K562 (cell line): ENCODE measurements at regions not wholly inside any gene's neighbourhood (a gene's known extent, or its start where the extent isn't known, plus 50 kb on each side); places are given as distances from the start of the nearest gene placed in this dataset.

Source experiments
- ATAC-seq: fragments of 200-7000 bp; cut with Tn5 transposase; 3 replicates; pipeline ENCODE4 v1.9.1; 2020; ENCODE audit warnings: moderate library complexity
- BruUV-seq: library from RNA; stranded (reverse); fragments of 400-500 nt; replicated peaks from 2 replicates; lab custom pipeline; 2021; lab: Mats Ljungman, UMichigan
- CTCF ChIA-PET: fragments of 300-600 bp; formaldehyde crosslinking; extraction: SDS; loops from one replicate; lab custom pipeline; 2021; ENCODE audit warnings: low intra/inter-chr PET ratio; lab: Yijun Ruan, JAX
- POLR2A ChIA-PET: fragments of 300-600, 350-650 bp; sonication (Branson Sonifier 250); formaldehyde crosslinking; extraction: SDS; loops from one replicate; lab custom pipeline; 2021; ENCODE audit warnings: antibody characterized with exemption, inconsistent platforms; lab: Yijun Ruan, JAX
- DNase-seq, 4 experiments: peaks; one replicate each; pipeline versions ENCODE4 v3.0.0 to v3.0.0-alpha.2; 2011 to 2018; ENCODE audit warnings: low spot score in 3 of 4, mixed read lengths in 3 of 4; ENCODE audit errors: extremely low read depth in 1 of 4
- FAIRE-seq: peaks from 2 replicates; lab custom pipeline; 2011; peaks lifted over from hg19 to GRCh38; lab: Jason Lieb, UNC
- H2AFZ ChIP-seq: 2 replicates; pipeline ENCODE4 v1.6.0; 2011; ENCODE audit warnings: low read depth, low read length, control low read depth, inconsistent platforms
- H3K27ac ChIP-seq: fragments of 200-600 bp; 3 replicates; pipeline ENCODE4 v1.8.0; 2011; ENCODE audit warnings: low read depth, mild to moderate bottlenecking, control low read depth, inconsistent platforms, low read length, moderate library complexity, mixed read lengths; ENCODE audit errors: extremely low read depth
- H3K27me3 ChIP-seq, 2 experiments: fragments of 300-600 bp in 1 of 2; 2 replicates in 1 of 2; 3 replicates in 1 of 2; pipeline versions ENCODE4 v1.6.0 to v1.8.0; 2011; ENCODE audit warnings: inconsistent platforms in 2 of 2, low read length in 2 of 2, mild to moderate bottlenecking in 1 of 2, mixed read lengths in 1 of 2, moderate library complexity in 1 of 2; ENCODE audit not compliant: control insufficient read depth in 2 of 2, insufficient read depth in 2 of 2
- H3K36me3 ChIP-seq: fragments of 300-600 bp; 3 replicates; pipeline ENCODE4 v1.8.0; 2011; ENCODE audit warnings: mild to moderate bottlenecking, low read length, inconsistent platforms; ENCODE audit not compliant: control insufficient read depth, insufficient read depth
- H3K4me1 ChIP-seq, 2 experiments: fragments of 200-600 bp in 1 of 2; replicated peaks in 1 of 2; 2 replicates in 1 of 2; 3 replicates in 1 of 2; pipeline versions ENCODE4 v1.5.1 to v1.8.0; 2011; ENCODE audit warnings: inconsistent platforms in 2 of 2, low read length in 2 of 2, mild to moderate bottlenecking in 1 of 2, mixed read lengths in 1 of 2, moderate library complexity in 1 of 2; ENCODE audit not compliant: control insufficient read depth in 2 of 2, insufficient read depth in 2 of 2
- H3K4me2 ChIP-seq: 2 replicates; pipeline ENCODE4 v1.6.1; 2011; ENCODE audit warnings: low read length, control low read depth, inconsistent platforms, mixed read lengths; ENCODE audit not compliant: insufficient read depth
- H3K4me3 ChIP-seq: fragments of 200-600 bp; sonication (generic), shearing (Covaris generic); 2 replicates; pipeline ENCODE4 v1.5.1; 2016; ENCODE audit warnings: control low read depth, inconsistent platforms
- H3K79me2 ChIP-seq: fragments of 200-600 bp; 3 replicates; pipeline ENCODE4 v1.8.0; 2011; ENCODE audit warnings: low read length, inconsistent platforms; ENCODE audit not compliant: control insufficient read depth, insufficient read depth
- H3K9ac ChIP-seq, 2 experiments: 2 replicates each; pipeline versions ENCODE4 v1.6.0 to v1.6.1; 2011; ENCODE audit warnings: low read depth in 2 of 2, low read length in 2 of 2, control low read depth in 1 of 2, inconsistent platforms in 1 of 2, mild to moderate bottlenecking in 1 of 2, mixed read lengths in 1 of 2; ENCODE audit not compliant: insufficient read depth in 1 of 2
- H3K9me1 ChIP-seq: one replicate; pipeline ENCODE4 v1.6.0; 2011; ENCODE audit warnings: inconsistent platforms, mild to moderate bottlenecking, low read length, moderate library complexity; ENCODE audit not compliant: control insufficient read depth, insufficient read depth
- H3K9me3 ChIP-seq: replicated peaks from 2 replicates; pipeline ENCODE4 v1.5.1; 2011; ENCODE audit warnings: low read depth, low read length, inconsistent platforms; ENCODE audit not compliant: control insufficient read depth, insufficient read depth
- H4K20me1 ChIP-seq: replicated peaks from 2 replicates; pipeline ENCODE4 v1.6.1; 2011; ENCODE audit warnings: low read length, inconsistent platforms, mixed read lengths; ENCODE audit not compliant: control insufficient read depth, insufficient read depth
- CBX8 ChIP-seq: fragments of 200-600 bp; sonication (generic); IDR thresholded peaks from 2 replicates; pipeline ENCODE4 v1.6.1; 2012; ENCODE audit warnings: borderline replicate concordance, mixed run types, low read depth, mild to moderate bottlenecking, moderate library complexity, mixed read lengths, low read length, control low read depth, inconsistent platforms; ENCODE audit not compliant: poor library complexity, severe bottlenecking; ENCODE audit errors: extremely low read depth
- CTBP1 ChIP-seq: fragments of 450-650 bp; IDR thresholded peaks from 2 replicates; pipeline ENCODE4 v1.6.1; 2016; ENCODE audit warnings: borderline replicate concordance
- E2F1 ChIP-seq: sonication (generic); formaldehyde crosslinking; IDR thresholded peaks from 2 replicates; pipeline ENCODE4 v1.8.1; 2023; ENCODE audit warnings: mild to moderate bottlenecking, missing genetic modification reagents, moderate library complexity
- FUS ChIP-seq: fragments of 200-400 bp; formaldehyde crosslinking; optimal IDR thresholded peaks from 2 replicates; pipeline ENCODE3; 2017; ENCODE audit warnings: low read depth, low read length
- HMGN3 ChIP-seq: IDR thresholded peaks from 2 replicates; pipeline ENCODE4 v1.6.1; 2011; ENCODE audit warnings: borderline replicate concordance, low read depth, mild to moderate bottlenecking, mixed read lengths, low read length; ENCODE audit not compliant: insufficient read length; ENCODE audit errors: extremely low read depth
- LCOR ChIP-seq: sonication (generic); formaldehyde crosslinking; IDR thresholded peaks from 2 replicates; pipeline ENCODE4 v1.8.0; 2022; ENCODE audit warnings: mild to moderate bottlenecking, missing genetic modification reagents
- MNT ChIP-seq, 2 experiments: fragments of 450-650 bp; conservative IDR thresholded peaks; 2 replicates each; pipeline ENCODE4 v1.6.1; 2017; ENCODE audit warnings: mild to moderate bottlenecking in 2 of 2, moderate library complexity in 2 of 2
- OTX1 ChIP-seq: fragments of 450-650 bp; formaldehyde crosslinking; IDR thresholded peaks from 2 replicates; pipeline ENCODE4 v1.4.0; 2022; ENCODE audit warnings: mild to moderate bottlenecking
- PATZ1 ChIP-seq: fragments of 250-450 bp; sonication (Bioruptor Pico); IDR thresholded peaks from 2 replicates; pipeline ENCODE4 v1.5.0; 2020; ENCODE audit warnings: mild to moderate bottlenecking, borderline replicate concordance
- RHOXF2B ChIP-seq: fragments of 250-450 bp; sonication (Bioruptor Pico); conservative IDR thresholded peaks from 2 replicates; pipeline ENCODE4 v1.5.1; 2021
- RREB1 ChIP-seq: fragments of 250-450 bp; sonication (Bioruptor Pico); IDR thresholded peaks from 2 replicates; pipeline ENCODE4 v1.4.0; 2020
- SOX6 ChIP-seq: fragments of 450-650 bp; IDR thresholded peaks from 2 replicates; pipeline ENCODE4 v1.6.1; 2014; ENCODE audit warnings: mild to moderate bottlenecking
- ZNF431 ChIP-seq: sonication (generic); formaldehyde crosslinking; IDR thresholded peaks from 2 replicates; pipeline ENCODE4 v1.8.0; 2022; ENCODE audit warnings: mild to moderate bottlenecking, missing genetic modification reagents
- in situ Hi-C: fragments of 300-500 bp; cut with MboI; formaldehyde crosslinking; loops from 4 replicates; pipeline ENCODE4 v1.15.0; 2018; ENCODE audit warnings: inconsistent platforms, mixed read lengths
- intact Hi-C: fragments of 100-400 bp; cut with micrococcal nuclease; formaldehyde crosslinking; loops from 2 replicates; pipeline ENCODE4 v1.14.2; 2022

GRCh38 chr5:163889369-163889768, 383.9 kb downstream of the MAT2B start:
- in situ Hi-C loops (no loop called here), intact Hi-C loops (no loop called here)
- Histone ChIP-seq H3K4me2 (no peak overlapping the region), H3K36me3 (no peaks in the 10 kb centered on the region), H3K79me2 (no peaks in the 10 kb centered on the region), H2AFZ (no peak overlapping the region), H3K4me1 (no peaks in the 10 kb centered on the region), H3K27ac (no peak overlapping the region), H3K27me3 (no peaks in the 10 kb centered on the region), H3K9ac (no peak overlapping the region), H3K4me3 (no peak overlapping the region), H3K9me3 (no peaks in the 10 kb centered on the region), H4K20me1 (no peaks in the 10 kb centered on the region), H3K9me1 (no peaks in the 10 kb centered on the region)
- BruUV-seq, result no TSS peak
- POLR2A ChIA-PET, result no interaction called here
- DNase-seq (no peak), FAIRE-seq (no peak), ATAC-seq (no peak)
- CTCF ChIA-PET, result no interaction called here
- TF ChIP-seq SOX6, result no peak
- no peak for TF ChIP-seq ZNF431 (CRISPR knock-in tag)
- TF ChIP-seq PATZ1 (CRISPR knock-in tag), result no peak
- TF ChIP-seq FUS, result no peak
- TF ChIP-seq E2F1 (CRISPR knock-in tag), result no peak
- TF ChIP-seq OTX1 (CRISPR knock-in tag), result no peak
- TF ChIP-seq MNT (conservative IDR thresholded peaks at IDR 0.05), result no peak
- no peak for TF ChIP-seq RREB1 (CRISPR knock-in tag)
- TF ChIP-seq CBX8, result no peak
- TF ChIP-seq HMGN3, result no peak
- no peak for TF ChIP-seq LCOR (CRISPR knock-in tag)
- TF ChIP-seq RHOXF2B, result no peak
- no peak for TF ChIP-seq CTBP1
